Activated gamma-delta T cell treated with anti-CD3 and anti-CD28 coated beads, Interleukin-2, amount 50 U/mL, for 16 hours (primary cell): ENCODE measurements at regions not wholly inside any gene's neighbourhood (a gene's known extent, or its start where the extent isn't known, plus 50 kb on each side); places are given as distances from the start of the nearest gene placed in this dataset.
"Not testable (repeated sequence)": the region's sequence is repeated elsewhere in the genome, so short reads cannot be mapped to it uniquely, and the experiment has no call there.

Experiments
- DNase-seq: peaks from one replicate; pipeline ENCODE4 v3.0.0-alpha.2; 2020; ENCODE audit warnings: low read depth

DNA sequence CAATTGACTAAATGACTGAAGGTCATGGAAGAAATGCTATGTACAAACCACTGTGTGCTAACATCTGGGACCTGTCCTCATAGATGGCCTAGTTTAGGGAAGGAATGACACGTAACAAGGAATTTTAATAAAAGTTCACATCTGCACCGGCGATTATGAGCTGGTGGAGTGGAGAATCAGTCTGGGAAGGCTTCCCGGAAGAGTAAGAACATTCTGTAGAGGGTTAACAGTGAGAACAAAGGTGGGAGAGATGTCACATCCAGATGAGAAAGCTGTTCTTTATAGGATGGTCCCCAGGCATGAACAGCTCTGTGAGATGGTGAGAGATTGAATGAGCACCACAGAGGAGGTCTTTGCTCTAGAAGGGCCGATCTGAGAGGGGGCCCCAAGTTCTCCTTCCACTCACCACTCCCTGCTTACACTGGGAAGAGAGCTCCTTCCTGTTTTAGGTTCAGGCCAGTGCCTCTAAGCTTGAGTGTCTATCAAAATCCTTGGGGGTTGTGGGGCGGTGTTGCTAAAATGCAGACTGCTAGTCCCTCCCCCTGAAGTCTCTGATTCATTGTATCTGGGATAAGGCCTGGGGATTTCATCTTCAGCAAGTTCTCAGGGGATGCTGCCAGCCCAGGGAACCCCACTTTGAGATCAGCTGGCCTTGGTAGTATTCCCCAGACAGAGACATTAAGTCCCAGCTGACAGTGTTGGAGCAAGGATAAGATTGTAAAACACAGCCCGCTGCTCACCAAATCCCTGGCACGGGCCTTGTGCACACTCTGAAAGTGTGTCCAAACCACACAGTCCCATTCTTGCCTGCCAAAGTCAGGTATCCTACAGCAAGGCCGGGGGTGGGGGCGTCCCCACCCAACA is 294.7 kb upstream of the MAF start:
- no peak for DNase-seq

- DNase-seq = no peak
Measured at GRCh38 chr16:79893445-79893844, 292.9 kb upstream of the MAF start.

DNA sequence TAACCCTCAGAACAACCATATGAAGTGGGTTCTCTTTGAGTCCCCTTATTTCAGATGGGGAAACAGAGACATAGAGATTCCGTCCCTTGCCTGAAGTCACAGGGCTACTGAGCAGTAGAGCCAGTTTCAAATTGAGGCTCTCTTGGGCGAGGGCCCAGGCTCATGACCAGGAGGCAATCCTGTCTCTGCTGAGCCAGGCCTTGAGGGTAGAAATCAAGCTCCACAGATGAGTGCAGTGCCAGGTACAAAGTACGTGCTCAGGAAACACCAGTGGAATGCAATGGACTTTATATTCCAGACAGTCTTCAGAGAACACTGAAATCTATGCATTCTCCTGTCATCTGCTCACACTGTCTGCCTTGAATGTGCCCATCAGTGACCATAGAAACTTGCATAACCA is 291.7 kb upstream of the MAF start:
- no peak for DNase-seq

- DNase-seq = no peak
Measured at GRCh38 chr16:79891458-79891857, 290.9 kb upstream of the MAF start.

- DNase-seq = no peak
Measured at GRCh38 chr16:79887541-79888540, 287.3 kb upstream of the MAF start.

GRCh38 chr16:79885320-79885719 is 284.8 kb upstream of the MAF start:
- no peak for DNase-seq

DNA sequence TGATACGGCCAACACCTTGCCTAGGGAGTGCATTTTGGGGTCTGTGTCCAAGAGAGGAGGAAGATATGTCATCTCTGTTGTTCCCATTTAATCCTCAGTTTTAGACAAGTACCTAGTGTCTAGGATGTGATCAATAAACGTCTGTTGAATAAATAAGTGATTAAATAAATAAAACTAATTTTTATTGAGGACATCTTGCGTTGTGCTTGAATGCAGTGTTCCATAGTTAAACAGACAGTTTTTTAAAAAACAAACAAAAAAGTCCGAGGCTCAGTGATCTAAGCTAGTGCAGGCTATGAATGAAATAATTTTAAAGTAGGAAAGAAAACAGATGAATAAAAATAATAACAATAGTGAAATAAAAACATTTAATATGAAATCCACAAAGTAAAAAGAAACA is 283.0 kb upstream of the MAF start:
- no peak for DNase-seq

DNA sequence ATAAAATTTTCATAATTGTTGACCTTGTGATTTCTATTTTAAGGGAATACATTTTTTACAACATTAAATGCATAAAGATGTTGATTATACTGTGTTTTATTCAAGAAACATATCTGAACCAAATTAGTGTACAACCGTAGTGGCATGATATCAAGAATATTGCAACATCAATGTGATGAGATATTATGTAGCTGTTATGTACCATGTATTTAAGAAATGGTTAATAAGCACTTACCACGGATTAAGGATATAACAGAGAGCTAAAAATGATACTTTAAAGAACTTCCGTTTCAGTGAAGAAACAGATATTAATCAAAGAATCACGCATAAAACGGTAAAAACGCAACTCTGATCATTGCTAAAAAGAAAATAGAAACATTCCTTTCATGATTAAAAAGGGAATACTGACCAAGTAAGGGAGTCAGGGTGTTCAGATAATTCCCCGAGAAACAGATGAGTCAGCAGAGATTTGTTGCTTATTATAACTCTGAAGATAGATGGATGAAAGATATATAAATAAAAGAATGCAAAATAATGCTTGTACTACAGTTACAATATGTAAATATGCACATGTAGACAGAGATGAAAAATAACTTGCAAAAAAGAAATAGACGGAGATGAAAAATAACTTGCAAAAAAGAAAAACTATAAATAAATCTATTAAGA is 281.9 kb upstream of the MAF start:
- DNase-seq = no peak

DNA sequence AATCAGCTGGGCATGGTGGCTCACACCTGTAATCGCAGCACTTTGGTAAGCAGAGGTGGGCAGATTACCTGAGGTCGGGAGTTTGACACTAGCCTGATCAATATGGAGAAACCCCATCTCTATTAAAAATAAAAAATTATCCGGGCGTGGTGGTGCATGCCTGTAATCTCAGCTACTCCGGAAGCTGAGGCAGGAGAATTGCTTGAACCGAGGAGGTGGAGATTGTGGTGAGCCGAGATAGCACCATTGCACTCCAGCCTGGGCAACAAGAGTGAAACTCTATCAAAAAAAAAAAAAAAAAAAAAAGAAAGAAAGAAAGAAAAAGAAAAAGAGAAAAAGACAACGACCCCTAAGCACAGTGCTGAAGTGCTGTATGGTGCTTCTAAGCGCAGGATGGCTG is 280.6 kb upstream of the MAF start:
- not testable (repeated sequence) for DNase-seq

- DNase-seq = no peak
Measured at GRCh38 chr16:79876332-79876730, 275.8 kb upstream of the MAF start.

DNA sequence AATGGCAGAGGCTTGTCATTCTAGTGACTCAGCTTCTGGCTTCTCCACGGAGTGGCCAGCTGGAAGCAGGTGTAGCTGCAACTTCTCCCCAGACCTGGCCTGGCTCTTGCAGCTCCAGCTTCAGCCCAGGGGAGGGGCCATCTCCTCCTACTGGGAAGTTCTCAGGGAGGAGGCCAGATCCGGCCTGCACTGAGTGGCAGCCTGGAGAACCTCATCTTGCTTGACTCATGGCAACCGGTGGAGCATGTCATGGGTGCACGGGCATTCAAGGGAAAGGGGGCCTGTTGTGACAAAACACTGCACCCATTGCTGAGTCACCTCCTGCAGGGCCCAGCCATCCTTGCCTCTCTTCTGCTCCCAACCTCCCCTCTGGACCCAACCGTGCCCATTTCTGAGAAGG is 273.9 kb upstream of the MAF start:
- no peak for DNase-seq

DNA sequence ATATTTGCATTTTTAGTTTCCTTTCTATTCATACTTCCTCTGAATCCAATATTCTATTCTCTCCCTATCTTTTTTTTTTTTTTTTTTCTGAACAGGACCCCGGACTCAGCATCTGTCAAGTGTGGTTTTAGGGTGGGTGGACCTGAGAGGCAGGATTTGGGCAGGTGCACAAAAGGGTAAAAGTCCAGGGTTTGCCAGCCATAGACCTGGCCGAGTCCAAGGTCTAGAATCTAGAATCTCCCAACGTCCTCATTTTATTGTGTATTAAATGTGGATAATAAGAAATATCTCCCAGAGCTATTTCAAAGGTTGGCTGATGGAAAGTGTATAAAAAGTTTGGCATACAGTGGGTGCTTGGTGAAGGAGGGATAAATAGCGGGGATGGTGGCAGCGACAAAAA is 273.3 kb upstream of the MAF start:
- DNase-seq = no peak

DNA sequence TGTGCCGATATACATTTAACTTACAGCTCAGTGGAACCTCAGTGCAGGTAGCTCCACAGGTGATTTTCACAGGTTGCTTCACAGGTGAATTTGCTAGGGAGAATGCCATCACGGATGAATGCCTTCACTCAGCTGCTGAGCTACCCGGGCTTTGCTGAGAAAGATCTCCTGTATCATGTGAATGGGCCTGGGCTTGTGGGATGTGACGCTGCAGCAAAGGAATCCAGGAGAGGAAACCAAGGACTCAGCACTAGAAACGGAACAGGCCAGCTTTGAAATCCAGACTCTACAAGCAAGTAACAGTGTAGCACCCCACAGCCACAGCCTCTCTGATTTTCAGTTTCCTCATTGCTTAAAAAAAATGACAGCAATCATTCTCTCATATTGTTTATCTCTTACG is 271.4 kb upstream of the MAF start:
- DNase-seq = no peak

DNA sequence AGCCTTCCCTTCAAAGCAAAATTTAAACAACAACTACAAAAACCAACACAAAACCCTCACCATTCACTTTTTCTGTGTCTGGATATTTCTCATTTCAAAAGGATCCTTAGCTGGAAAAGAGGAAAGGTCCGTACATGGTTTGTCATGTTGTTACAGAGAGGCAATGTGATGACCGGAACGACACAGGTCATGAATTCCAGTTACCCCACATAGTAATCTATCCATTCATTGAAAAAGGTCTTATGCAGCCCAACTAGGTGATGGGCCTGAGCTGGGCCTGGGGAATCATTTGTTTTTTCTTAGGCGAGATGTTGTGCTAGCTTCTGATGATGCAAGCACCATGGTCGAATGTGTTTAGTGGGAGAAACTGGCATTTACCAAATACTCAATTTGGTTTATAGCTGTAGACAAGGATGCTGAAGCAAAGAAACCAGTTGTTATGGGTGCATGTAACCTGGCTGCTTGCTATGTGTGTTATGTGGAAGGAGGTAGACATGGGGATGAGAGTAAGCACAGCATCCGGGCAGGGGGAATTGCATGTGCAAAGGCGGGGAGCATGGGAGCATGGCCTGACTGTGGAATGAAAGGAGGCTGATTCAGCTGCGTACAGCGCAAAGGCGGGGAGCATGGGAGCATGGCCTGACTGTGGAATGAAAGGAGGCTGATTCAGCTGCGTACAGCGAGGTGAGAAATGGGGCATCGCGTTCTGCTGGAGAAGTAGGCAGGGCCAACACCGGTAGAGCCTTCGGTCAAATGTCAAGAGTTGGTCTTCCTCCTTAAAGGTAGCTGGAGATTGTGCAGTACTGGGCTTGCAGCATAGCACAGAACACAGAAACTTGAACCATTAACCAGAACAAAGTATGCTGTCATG is 269.7 kb upstream of the MAF start:
- DNase-seq = no peak

DNA sequence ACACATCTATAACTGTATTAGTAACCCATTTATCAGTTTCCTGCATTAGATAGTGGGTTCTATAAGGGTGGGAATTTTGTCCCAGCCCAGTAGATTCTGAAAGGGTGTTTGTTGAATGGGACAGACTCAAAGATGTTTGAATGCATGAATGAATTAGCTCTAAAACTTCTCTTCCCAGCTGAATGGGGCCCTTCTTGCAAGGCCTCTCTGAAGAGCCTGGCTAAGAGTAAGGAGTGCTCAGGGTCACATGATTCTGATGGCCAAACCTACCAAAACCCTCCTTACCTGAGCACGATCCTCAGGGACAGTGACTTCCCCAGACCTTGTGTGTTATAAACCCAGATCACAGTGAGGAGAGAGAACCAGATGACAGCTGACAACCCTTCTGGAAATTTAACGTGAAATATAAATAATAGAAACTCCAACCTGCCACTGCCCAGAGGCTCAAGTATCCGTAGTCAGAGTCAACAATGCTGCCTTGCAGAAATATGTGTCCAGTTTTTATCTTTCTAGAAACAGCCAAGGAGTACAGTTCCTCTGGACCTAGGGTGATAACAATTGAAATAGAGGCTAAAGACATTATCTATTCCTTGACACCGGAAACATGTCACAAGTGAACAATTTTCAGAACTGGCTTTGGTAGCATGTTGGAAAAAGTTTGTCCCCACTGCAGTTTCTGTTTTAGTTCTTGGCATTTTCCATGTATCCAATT is 268.9 kb upstream of the MAF start:
- no peak for DNase-seq

GRCh38 chr16:79868841-79869240 is 268.3 kb upstream of the MAF start:
- DNase-seq = no peak

DNA sequence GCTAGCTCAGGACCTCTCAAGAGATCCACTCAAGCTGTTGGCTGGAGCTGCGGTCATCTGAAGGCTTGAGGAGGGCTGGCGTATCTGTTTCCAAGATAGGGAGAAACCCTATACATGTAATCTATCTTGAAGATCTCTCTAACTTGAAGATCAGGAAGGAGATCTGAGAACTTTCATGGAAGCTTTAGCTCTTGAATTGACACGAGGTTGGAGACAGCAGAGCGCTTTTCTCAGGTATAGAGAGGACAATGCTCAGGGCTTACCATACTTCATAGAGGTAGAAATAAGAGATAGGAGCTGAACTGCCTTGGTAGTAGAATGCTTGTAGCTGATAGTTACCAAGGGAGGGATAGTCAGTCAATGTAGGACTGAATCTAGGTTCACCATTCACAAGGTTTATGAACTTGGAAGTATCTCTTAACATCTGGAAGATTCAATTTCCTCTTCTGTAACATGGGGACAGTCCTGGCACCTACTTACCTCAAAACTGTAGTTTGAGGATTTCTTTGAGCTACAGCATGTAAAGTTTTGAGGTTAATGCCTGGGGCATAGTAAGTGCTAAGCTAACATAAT is 267.0 kb upstream of the MAF start:
- no peak for DNase-seq

DNA sequence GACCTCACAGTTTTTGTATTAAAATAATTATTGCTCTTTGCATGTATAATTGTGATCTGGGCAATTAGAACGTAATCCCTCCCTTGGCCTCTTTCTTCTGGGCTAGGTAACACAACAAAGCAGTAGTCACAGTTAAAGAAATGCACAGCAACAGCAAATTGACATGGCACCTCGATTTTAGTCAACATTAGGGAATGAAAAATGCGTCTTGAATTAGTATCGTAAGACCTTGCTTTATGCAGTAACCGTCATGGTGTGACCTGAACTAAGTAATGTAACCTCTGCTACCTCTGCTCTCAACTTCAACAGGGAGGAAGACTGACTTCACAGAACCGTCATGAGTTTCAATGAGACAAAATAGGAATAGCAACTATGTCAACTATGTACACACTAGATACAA is 265.4 kb upstream of the MAF start:
- DNase-seq = no peak

GRCh38 chr16:79864781-79865391 is 264.3 kb upstream of the MAF start:
- DNase-seq = no peak
